Activated T-cell treated with anti-CD3 and anti-CD28 coated beads, Interleukin-2, amount 50 U/mL, for 48 hours (primary cell): ENCODE measurements at regions not wholly inside any gene's neighbourhood (a gene's known extent, or its start where the extent isn't known, plus 50 kb on each side); places are given as distances from the start of the nearest gene placed in this dataset.
A peak's percentile ranks its signal among the peaks of the same experiment; 100 is the strongest.

Experiments used
- DNase-seq, 2 experiments: peaks; one replicate each; pipeline ENCODE4 v3.0.0-alpha.2; 2020

DNA sequence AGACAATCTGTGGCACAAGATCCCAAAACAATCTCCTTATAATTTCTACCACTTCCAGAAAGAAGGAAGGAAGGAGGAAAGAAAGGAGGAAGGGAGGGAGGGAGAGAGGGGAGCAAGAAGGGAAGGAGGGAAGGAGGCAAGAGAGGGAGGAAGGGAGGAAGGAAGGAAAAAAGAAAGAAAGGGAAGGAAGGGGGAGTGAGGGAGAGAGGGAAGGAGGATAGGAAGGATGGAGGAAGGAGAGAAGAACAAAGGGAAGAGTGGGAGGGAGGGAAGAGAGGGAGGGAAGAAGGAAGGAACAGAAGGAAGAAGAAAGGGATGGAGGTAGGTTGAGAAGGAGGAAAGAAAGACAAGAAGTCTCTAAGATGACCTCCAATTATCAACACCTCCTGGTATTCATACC lies 185.5 kb upstream of the NFE2L3 start:
- DNase-seq, result no peak

DNA sequence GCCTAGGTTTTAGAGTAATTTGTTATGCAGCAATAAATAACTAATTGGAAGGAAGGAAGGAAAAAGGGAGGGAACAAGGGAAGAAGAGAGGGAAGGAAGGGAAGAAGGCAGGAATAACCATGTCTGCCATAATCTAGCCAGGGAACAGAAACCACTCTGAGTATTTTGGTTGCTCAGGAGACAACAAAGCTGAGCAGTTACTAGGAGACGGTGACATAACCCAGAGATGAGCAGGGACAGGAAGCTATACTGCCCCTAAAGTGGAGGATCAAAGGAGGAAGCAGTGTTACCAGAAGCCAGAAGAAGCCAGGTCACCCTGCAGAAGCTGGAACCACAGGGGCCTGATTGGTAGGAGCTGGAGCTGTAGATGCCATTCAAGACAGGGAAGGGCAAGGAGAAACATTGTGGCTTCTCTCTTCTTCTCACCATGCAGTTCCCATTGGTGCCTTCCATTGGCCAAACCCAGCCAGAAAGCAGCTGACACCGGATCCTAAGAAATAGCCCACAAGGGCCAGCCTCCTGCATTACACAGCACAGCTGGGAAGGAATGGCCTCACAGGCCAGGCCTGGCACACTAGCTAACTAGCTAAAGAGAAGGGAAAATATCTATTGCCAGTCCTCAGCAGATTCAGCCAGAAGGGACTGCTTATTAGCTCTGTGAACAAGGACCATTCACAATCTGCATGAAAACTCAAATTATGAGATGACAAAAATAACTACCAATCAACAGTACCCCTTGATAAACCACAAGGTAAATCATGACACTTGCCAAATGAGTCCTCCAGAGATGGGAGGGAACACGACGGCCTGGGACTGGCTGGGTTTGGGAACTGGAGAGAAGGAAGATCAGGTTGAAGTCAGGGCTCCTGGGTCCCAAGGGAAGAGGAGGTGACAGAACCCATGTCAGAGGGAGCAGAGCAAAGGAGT lies 184.5 kb upstream of the NFE2L3 start:
- DNase-seq, result peak; percentile 19 to 21

DNA sequence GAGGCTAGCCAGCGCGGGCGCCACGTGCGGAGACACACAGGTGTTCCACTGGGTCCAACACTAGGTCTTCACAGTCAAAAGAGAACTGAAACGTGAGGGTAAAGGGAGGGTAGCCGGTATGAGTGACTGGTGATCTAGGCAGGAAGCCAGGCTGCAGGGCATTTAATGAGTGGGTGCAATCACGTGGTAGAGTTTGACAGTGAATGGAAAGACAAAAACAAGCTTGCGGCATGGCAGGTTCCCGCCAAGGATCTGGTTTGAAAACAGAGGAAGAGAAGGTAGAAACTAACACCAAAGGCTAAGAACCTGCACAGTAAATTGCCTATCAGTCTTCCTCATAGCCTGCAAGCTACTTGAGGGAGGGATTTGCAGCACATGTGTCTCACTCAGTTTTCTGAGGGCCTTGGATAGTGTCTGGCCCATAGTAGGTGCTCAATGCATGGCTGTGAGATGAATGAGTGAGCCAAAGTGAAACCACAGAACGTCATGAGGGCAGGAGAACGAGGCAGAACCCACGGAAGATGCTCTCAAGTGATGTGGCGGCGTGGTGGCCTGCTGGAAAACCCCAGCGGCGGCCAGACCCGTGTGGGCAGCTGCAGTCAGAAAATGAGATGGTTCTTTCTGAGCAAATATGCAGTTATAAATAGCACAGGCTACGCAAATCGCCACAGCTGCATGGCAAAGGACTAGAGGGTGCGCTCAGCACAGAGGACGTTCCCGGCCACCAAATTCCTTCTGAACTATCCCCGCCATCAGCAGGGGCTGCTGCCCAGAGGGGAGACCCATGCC lies 183.6 kb upstream of the NFE2L3 start:
- DNase-seq, result peak; percentile 70 to 75

DNA sequence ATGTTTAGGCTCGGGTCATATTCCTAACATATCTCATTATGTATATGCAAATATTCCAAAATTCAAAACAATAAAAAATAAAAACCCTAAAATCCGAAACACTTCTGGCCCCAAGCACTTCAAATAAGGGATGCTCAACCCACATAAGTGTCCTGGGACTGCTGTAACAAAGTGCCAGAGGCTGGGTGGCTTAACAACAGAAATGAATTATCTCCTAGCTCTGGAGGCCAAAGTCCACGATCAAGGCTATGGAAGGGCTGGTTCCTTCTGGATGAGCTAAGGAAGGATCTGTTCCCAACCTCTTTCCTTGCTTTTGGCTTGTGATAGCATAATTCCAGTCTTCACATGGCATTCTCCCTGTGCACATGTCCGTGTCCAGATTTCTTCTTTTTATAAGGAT lies 181.6 kb upstream of the NFE2L3 start:
- no peak for DNase-seq

DNA sequence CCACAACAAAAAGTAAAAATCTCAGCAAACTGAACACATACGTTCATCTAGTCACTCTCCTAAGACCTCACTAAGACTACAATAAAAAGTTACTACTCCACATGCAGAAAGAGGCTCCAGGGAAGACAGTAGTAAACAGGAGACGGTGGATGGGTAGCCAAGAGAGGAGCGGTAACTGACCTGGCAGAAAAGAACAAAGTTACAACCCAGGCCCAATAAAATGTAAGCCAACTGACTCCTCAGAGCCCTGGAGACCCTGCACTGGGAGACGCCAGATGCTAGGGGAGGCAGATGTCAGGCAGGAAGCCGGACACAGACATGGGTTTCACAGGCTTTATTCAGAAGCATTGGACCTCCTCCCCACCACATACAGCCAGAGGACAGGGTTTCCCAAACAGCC lies 181.1 kb upstream of the NFE2L3 start:
- no peak for DNase-seq

DNA sequence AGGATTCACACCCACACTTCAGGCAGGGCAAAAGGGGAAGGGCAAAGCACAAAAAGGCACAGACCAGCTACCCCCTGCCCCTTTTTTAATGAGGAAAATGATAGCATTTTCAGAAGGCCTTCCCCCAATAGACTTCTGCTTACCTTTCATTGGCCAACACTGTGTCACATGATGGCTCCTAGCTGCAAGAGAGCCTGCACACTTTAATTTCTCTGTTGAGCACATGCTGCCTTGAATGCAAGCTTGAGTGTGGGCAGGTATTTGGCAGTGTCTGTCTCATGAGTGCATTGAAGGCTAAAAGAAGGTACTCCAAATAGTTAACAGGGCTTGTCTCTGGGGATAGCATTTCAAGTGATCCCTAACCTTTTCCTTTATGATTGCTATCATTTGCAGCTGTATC lies 175.4 kb upstream of the NFE2L3 start:
- no peak for DNase-seq

DNA sequence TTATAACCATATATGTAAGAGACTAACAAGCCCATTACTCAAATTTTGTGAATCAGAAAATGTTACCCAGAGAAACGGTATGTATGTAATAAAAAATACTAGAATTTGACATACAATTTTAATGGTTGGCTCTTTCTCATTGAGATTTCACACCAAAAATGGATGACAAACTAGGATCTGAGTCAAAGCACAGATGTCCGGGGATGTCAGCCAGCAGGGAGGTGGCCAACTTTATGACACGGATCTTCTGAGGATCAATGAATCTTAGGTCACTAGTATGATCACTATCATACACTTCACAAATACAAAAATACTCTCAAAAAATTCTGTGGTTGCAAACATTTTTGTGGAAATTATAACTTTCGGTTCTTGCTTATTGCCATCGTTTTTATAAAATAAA lies 173.5 kb upstream of the NFE2L3 start:
- no peak for DNase-seq

DNA sequence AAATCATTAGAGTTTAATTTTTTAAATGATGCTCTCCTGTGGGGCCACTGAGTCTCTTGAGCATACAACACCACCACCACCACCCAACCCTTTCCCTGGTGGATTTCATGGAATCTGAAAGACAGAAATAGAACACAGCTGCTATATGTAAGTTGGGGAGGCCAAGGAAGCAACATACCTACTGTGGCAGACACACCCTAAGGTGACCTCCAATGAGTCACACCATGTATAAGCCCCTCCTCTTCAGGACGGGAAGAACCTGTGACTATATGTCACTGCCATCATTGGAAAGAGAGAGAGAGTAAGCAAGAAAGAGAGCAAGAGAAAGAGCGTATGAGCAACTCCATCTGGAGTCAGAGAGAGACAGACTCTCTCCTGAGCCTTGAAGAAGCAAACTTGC lies 172.4 kb upstream of the NFE2L3 start:
- no peak for DNase-seq

DNA sequence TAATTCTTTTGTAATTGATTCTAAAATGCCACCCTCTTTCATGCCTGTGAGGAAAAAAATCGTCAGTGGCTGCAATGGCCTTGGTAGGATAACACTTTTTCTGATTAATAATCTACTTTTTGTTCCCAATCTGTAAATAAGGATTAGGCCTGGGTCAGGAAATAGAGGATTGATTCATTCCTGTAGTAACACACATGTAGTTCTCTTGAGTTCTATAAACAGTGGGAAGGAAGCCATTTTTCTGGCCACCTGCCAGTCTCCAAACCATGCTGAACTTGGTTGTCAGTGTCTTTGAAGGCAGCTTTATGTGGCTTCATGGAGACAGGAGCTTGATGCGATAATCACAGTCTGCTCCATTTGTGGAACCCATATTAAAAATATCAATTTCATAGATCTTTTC lies 169.3 kb upstream of the NFE2L3 start:
- no peak for DNase-seq

DNA sequence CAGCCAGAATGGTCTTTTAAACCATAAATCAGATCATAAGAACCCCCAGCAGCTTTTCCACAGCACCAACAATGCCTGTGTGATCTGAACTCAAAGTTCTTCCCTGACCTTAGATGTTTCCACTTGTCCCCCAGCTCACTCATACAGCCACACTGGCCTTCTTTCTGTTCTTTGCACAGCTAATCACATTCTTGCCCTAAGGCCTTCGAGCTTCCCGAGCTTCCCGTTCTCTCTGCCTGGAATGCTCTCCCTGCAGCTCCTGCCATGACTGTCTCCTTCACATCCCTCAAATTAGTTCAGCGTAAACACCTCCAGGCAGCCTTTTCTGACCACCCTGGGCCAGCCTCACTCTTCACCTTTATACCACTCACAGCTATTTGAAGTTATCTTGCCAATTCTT lies 166.8 kb upstream of the NFE2L3 start:
- no peak for DNase-seq

DNA sequence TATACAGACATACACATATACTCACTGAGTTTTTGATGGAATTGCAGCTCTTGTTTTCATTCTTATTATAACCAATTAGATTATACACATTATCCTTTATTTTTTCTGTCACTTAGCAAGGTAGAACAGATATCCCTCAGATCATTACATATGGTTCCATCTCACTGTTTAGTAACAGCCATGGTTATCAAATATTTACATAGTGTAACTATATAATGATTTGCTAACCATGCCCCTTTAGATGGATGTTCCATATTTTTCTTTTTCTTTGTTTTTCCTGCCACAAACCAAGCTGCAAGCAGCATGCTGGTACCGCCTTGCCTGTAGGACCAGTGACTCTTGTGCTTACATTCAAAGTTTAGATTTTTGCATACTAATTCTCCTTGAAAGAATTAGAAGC lies 163.4 kb upstream of the NFE2L3 start:
- DNase-seq, result no peak

DNA sequence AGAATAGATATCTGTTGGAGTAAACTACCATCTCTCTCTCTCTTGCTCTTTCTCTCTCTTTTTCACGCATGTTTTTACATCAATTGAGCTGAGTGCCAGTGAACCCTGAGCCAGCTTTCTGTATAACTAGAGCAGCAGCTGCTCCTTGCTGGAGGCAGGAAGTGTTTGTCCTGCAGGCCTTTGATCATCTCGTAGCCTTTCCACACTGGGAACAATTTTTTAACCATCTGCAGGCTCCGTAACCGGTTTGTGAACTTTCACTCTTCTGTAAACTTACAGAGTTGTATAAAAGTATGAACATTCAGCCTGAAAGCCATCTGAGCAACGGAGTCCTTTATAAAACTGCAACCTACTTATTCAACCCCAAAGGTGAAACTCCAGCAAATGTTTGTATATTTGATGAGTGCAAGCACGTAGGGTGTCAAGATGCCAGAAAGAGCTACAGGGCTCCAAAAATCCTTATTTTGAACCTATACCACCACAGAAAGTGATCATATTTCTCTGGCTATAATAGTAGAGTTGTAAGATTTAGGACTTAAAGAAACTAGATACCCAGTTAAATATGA lies 162.8 kb upstream of the NFE2L3 start:
- no peak for DNase-seq

DNA sequence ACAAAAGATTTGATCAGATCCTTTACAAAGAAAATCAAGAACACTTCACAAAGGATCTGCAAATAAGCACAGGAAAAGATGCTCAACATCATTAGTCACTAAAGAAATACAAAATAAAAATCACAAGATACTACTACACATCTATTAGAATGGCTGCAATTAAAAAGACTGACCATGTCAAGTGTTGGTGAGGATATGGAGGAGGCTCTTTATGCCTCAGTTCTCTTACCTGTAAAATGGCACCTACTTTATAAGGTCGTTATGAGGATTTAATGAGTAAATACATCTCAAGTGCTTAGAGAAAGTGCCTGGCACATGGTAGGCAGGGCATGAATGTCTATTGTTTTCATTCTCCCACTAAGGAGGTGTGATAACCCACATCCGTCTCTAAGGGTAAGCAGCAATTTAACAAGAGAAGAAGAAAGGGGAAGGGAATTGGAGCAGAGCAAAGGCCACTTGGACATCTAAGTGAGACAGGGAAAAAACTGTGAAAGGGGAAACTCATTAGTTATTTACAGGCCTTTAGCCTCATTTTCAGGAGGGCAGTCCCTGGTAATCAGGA lies 157.5 kb upstream of the NFE2L3 start:
- no peak for DNase-seq

DNA sequence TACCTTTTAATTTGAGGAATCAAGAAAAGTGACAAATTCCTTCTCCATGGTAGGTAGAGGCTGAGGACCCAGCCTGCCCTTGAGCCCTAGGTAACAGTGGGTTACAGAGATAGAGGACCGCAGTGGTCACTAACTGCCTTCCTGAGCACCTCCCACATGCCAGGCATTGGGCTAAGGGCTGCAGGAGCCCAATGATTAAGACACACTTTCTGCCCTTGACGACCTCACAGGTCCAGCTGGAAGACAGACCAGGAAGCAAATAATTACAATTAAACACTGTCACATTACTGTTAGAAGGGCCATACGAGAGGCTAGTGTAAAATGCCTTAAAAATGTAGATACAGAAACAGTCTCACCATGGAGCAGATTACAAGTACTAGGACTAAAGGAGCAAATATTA lies 156.8 kb upstream of the NFE2L3 start:
- DNase-seq, result no peak

DNA sequence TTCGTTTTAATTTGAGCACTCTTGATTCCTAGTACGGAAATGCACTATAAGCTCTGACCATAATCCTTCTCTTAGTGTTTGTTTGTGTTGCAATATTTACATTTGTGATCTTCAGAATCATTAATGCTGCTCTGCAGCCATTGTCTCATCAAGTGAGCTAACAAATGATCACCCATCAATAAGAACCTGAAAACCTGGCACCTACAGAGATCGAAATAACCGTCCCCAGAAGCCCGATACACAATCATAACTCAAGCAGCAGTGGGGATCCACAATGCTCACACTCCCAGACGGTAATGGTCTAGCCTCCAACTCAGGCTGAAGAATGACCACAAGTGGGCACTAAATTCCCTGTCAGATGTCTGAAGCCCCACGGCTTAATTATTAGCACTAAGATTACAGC lies 156.0 kb upstream of the NFE2L3 start:
- no peak for DNase-seq

DNA sequence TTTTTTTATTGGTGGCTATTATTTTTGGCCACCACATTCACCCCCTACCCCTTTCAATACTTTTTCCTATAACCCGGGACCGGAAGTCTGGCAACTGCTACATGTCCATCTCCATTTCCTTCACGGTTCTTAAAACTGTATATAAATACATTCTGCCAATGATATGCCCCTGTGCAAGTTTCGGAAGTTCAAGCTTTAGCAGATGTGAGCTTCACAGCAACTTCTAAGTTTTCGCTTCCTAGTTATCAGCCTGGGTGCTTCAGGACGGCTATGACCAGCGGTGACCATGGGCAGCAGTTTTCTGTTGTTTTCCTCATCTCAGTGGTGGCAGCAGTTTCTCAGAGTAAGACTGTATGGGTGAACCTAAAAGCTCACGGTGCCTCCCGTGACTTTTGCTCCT lies 153.5 kb upstream of the NFE2L3 start:
- no peak for DNase-seq

DNA sequence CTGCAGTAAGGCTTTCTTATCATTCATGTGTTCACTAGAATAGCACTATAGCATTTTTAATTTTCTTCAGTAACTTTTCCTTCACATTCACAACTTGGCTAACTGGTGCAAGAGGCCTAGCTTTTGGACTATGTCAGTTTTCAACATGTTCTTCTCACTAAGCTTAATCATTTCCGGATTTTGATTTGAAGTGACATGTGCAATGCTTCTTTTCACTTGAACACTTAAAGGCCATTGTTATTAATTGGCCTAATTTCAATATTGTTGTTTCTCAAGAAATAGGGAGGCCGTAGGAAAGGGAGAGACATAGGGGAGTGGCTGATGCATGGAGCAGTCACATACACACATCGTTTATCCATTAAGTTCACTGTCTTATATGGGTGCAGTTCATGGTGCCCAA lies 151.2 kb upstream of the NFE2L3 start:
- no peak for DNase-seq

DNA sequence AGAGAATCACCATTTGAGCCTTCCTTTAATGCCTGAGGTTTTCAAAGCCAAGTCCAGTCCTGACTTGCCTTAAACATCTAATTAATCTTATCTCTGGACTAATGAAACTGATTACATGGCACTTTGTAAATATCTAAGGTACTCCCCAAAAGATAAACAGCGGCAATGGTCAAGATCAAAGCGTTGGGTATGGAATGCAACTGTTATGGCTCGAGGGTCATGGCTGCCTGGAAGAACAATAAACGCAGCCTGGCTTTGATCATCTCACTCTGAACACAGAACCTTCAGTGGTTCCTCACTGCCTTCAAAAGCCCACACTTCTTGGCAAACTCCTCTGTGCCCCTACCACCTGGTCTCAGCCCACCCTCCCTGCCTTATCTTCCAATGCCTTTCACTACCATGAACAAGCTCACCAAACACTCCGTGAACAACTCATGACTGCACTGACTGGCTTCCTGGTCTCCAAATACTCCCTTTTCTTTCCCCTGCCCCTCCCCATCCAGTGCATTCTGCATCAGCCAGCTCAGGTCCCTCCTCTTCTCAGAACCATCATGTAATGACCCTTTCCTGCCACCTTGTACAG lies 150.2 kb upstream of the NFE2L3 start:
- no peak for DNase-seq

DNA sequence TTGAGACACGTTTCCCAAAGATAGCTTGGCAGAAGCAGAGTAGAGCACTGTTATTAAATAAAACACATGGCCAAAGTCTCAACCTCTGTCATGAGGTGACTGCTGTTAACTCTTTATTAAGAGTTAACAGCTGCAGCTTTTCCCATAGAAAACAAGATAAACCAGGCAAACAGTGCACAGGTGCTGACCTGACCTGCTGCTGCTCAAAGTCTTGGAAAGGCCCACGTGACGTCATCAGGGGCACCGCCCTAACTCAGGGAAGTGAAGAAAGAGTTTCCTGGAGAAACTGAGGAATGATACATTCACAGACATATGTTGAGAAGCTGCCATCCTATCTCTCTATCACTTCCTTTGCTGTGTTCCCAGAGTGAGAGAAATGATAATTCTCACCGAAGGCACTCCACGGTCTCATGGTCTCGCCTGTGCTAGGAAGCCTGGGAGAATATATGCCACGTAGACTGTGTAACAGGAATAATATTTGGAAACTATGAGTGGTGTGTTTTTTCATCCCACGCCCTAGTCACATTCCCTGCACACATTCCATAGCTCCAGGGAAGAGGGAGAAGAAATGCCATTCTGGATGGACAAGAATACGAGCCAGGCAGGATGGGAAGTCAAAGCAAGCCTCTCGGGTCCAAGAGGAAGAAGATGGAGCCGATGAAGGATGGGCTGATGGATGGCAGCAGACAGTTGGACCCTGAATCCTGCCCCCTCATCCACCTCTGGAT lies 146.2 kb upstream of the NFE2L3 start:
- DNase-seq, result no peak

DNA sequence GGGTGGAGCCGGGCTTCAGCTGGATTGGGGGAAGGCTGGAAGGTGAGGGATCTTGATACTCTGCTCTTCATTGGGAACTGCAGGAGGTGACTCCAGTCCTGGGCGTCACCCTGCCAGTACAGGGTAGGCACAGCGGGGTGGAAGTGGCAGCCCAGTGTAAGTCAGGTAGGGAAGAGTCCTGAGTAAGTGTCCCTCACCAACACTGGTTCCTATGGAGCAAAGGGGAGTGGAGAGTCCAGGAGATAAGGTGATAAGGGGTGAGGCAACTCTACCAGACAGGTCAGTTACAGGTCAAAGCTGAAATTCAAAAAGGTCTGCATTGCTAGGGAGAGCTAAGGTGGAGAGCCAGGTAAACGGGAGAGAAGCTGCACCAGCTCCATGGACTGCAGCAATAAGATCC lies 145.6 kb upstream of the NFE2L3 start:
- DNase-seq, result no peak

DNA sequence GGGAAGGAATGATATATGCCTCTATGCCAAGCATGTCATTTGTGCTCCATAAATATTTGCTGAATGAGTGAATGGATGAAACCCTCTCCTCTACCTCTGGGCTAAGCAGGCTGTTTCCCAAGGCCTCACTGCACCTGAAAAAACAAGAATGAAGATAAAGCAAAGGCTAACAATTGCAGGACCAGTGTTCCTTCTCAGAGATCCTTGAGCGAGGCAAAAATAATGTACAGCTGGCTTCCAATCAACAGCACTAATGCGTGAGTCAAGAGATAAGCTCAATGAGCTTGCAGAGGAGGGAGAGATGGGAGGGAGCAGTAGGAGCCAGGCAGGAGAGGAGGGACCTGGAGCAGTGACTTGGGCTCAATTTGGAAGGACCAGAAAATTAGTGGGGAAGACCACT lies 144.5 kb upstream of the NFE2L3 start:
- no peak for DNase-seq

DNA sequence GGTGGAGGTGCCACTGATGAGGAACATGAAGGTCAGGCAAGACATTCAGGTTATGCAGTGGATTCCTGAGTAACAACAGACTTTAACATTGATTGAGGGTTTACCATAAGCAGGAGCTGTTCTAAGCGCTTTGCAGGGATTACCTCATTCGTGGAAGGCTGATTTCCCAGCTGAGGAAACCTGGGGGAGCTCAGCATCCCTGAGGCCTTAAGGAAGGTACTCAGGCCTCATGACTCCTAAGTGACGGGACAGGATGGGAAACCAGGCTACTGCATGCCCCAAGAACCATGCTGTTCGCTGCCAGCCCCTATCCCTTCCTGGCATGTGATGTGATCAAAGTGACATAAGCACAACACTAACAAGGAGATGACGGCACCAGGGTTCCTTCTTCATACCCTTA lies 143.6 kb upstream of the NFE2L3 start:
- no peak for DNase-seq
